ENCODE measurements at regions not wholly inside any gene's neighbourhood (a gene's known extent, or its start where the extent isn't known, plus 50 kb on each side); places are given as distances from the start of the nearest gene placed in this dataset.
"Not testable (repeated sequence)": the region's sequence is repeated elsewhere in the genome, so short reads cannot be mapped to it uniquely, and the experiment has no call there.

GRCh38 chr7:109503421-109503820 is 933.7 kb downstream of the DNAJB9 start:
- DNase-seq, result no peak

- no peak for DNase-seq
Measured at GRCh38 chr7:109522585-109522984, 952.9 kb downstream of the DNAJB9 start.

DNA sequence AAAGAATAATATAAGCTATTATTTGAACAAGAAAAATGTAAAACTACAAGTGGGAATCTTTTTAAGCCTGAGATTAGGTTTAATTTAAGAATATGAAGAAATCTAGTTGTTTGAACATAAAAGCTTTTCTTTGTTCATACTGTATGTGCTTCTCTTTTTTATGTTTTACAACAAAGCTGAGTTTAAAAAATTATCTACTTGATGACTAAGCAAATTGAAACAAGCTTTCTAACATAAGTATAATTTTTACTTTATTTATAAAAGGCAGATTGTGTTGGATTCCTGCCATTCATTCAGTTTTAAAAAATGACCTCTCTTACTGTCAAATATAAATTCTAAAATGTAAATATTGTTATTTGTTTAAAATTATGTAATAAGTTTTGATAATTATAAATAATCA is 958.2 kb downstream of the DNAJB9 start:
- DNase-seq, result no peak

DNA sequence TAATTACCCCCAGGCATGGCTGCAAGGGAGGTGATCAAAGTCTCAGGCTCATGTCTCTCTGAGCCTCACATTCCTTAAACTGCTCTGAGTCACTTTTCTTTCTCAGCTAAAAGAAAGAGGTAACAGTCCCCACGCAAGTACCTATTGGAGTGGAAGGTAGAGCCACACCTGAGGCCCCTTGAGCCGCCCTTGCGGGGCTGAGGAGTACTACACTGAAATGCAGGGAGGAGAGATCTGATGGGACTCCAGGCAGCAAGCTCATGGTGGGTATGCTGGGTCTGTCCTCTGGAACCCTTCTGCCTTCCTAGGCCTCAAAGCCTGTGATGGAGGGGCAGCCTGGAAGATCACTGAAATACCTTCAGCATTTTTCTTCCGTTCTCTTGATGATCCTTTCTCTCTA is 960.0 kb downstream of the DNAJB9 start:
- DNase-seq, result no peak

DNA sequence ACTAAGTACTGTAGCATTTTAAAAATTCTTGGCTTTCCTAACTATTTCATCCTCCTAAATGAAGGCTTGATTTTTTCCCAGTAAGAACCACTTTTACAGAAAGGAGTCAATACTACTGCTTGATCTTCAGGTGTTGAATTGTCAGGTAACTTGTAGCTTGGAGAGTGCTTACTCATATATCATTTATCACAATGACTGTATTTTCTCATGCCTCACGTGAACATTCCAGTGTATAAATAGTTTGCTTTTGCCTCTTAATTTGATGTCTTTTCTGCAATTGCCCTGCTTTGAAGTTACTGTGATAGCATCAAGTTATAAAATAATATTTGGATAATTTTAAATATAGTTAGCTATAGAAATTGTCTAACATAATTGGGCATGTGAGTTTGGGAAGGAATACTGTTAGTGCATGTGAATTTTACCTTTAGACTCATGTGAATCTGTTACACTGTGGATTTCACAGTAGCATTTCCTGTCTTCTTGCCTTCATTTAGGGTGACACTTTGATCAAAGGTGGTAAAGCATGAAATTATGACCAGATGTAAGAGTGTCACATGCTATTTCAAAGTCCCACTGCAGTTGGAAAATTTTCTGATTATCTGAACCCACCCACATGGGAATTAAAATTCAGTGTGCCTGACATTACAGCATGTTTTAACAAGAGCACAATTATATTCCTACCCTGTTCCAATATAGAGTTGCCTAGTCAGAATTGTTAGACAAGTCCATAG is 962.8 kb downstream of the DNAJB9 start:
- DNase-seq, result no peak

GRCh38 chr7:109545686-109546085 is 976.0 kb downstream of the DNAJB9 start:
- DNase-seq, result no peak

GRCh38 chr7:109549471-109550193 is 980.0 kb downstream of the DNAJB9 start:
- no peak for DNase-seq

GRCh38 chr7:109552017-109552416 is 982.3 kb downstream of the DNAJB9 start:
- DNase-seq, result no peak

DNA sequence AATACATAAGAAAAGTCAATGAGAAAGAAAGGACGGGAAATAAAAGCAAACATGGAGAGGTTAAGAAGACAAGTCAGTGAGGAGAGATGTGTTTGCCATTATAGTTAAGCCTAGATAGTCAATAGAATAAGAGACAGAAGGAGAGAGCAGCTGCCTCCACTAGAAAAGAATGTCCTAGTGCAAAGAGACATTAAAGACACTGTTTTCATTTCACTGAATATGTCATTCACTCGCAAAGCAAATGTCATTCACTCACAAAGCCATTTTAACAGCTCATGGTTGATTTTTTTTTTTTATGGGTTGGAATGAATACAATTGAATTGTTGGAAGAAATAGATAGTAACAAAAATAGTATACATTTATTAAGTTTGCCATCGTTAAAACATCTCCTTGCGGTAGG is 1007.6 kb downstream of the DNAJB9 start:
- no peak for DNase-seq

DNA sequence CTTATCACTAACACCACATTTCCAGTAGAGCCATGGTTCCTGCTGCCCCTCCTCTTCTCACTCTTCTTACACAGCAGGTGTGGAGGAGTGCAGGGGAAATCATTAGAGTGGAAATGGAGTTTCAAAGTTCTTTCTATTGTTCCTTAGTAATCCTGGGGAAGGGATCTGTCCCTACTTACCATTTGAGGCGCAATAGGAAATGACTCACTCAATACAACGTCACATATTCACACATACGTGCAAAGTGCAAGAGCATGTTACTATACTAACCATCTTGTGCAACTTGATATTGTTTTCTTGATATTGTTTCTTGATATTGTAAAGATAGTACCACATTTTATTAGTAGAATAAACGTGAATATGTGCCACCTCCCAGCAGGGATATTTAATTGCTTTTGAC is 1010.2 kb downstream of the DNAJB9 start:
- no peak for DNase-seq

GRCh38 chr7:109582211-109582610 is 1012.5 kb downstream of the DNAJB9 start:
- no peak for DNase-seq

- DNase-seq, result not testable (repeated sequence)
Measured at GRCh38 chr7:109596948-109597347, 1027.3 kb downstream of the DNAJB9 start.

DNA sequence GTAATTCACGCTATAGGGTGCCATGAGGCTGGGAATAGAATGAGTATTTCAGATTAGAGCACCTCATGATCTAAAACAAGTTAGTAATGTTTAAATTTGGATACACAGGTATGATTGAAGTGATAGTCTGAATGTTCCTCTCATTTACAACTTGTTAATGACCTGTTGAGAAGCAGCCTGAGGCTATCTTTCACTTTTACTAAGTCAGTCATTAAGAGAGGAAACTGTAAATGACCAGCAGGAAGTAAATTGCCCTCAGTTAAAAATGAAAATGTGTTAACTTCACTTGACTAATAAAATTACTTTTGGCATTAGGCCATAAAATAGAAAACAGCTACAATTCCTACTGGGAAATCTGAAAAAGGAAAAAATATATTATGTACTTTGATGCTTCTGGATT is 1042.0 kb downstream of the DNAJB9 start:
- DNase-seq, result no peak

GRCh38 chr7:109616551-109617069 is 1046.9 kb downstream of the DNAJB9 start:
- no peak for DNase-seq

GRCh38 chr7:109622320-109622719 is 1052.6 kb downstream of the DNAJB9 start:
- DNase-seq, result no peak

DNA sequence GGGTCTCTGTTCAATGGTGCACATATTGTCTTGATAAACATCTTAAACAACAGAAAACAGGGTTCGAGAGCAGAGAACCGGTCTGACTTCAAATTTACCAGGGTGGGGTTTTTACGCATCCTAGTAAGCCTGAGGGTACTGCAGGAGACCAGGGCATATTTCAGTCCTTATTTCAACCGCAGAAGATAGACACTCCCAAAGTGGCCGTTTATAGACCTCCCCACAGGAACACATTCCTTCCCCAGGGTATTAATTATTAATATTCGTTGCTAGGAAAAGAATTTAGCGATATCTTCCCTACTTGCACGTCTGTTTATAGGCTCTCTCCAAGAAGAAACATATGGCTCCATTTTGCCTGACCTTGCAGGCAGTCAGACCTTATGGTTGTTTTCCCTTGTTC is 1063.2 kb downstream of the DNAJB9 start:
- DNase-seq, result not testable (repeated sequence)

DNA sequence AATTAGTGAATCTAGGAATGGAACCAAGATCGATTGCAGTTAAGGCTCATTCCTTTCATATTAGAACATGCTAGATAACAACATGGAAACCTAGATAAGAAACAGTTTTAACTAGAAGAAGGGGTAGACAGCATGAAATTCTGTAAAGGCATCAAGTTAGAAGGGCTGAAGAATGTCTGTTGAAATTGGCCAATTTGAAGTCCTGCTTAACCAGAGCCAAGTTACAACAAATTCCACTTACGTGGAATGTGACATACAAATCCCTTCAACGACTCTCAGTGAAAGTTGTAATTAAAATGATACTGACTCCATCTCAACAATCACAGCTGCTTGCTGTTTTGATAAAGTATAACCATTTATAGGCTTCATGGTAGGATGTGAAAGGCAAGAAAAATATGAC is 1065.7 kb downstream of the DNAJB9 start:
- DNase-seq, result no peak

DNA sequence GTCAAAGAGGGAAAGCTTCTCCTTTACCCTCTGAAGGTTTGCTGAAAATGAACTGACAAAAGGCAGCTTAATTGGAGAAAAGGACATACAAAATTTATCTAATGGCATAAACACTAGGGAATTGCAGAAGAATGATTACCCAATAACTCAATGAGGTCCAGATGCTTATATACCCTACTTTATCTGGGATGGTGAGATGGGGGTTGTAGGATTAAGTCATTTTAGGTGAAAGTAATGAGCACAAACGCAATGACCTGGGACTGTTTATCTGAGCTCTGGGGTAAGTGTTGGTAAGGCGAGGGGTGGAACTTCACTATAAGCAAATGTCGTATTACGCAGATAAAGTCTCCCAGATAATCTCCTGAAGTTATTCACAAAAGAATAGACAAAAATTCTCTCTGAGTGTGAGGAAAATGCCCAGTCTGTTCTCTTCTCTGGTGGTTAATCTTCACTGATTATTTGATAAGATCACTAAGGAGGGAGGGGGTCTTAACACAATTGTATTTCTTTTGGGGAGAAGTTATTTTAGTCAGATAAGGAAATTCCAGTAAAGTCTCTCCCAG is 1067.8 kb downstream of the DNAJB9 start:
- no peak for DNase-seq

DNA sequence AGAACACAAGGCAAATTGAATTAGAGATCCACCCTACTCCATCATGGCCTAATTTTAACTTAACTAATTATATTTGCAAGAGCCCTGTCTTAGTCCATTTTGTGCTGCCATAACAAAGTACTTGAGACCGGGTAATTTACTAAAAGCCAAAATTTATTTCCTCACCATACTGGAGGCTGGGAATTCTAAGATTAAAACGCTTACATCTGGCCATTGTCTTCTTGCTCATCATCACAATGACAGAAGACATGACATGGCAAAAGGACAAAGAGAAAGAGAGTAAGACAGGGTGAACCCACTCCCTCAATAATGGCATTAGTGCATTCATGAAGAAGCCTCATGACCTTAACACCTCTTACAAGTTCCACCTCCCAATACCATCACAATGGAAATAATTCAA is 1068.6 kb downstream of the DNAJB9 start:
- no peak for DNase-seq

GRCh38 chr7:109639561-109639960 is 1069.9 kb downstream of the DNAJB9 start:
- DNase-seq, result no peak

DNA sequence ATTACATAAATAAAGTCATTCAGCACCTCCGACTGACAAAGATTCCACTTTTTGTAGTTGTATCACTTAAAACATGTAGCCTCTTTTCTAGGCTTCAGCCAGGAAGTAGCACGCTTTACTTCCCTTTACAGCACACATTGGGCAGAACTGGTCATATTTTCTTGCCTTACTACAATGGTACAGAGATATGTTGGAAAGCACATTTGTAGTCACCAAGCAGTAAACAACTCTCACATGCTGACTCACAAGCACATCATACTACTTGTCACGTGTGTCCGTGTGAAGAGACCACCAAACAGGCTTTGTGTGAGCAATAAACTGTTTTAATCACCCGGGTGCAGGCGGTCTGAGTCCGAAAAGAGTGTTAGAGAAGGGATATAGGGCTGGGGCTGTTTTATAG is 1071.8 kb downstream of the DNAJB9 start:
- no peak for DNase-seq

GRCh38 chr7:109646124-109646523 is 1076.5 kb downstream of the DNAJB9 start:
- DNase-seq, result no peak

GRCh38 chr7:109646594-109646993 is 1076.9 kb downstream of the DNAJB9 start:
- not testable (repeated sequence) for DNase-seq

DNA sequence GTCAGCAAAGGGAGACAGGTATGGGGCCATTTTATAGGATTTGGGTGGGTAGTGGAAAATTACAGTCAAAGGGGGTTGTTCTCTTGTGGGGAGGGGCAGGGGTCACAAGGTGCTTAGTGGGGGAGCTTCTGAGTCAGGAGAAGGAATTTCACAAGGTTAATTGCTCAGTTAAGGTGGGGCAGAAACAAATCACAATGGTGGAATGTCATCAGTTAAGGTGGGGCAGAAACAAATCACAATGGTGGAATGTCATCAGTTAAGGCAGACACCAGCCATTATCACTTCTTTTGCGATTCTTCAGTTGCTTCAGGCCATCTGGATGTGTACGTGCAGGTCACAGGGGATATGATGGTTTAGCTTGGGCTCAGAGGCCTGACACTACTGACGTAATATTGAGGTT is 1077.6 kb downstream of the DNAJB9 start:
- not testable (repeated sequence) for DNase-seq
